Mucosa of rectum (tissue), 2 donors: ENCODE measurements at regions not wholly inside any gene's neighbourhood (a gene's known extent, or its start where the extent isn't known, plus 50 kb on each side); places are given as distances from the start of the nearest gene placed in this dataset.

ENCODE experiments used
- H3K27ac ChIP-seq, 2 donors: one replicate each; pipeline ENCODE4 v1.7.0; 2013; ENCODE audit warnings: inconsistent platforms in 2 of 2, low read depth in 2 of 2, low read length in 2 of 2
- H3K27me3 ChIP-seq, 2 donors: one replicate each; pipeline ENCODE4 v1.7.0; 2013; ENCODE audit warnings: low read length in 2 of 2; ENCODE audit not compliant: control insufficient read depth in 2 of 2, insufficient read depth in 2 of 2
- H3K36me3 ChIP-seq, 2 donors: one replicate each; pipeline ENCODE4 v1.7.0; 2013; ENCODE audit warnings: low read length in 2 of 2; ENCODE audit not compliant: control insufficient read depth in 2 of 2, insufficient read depth in 2 of 2
- H3K4me1 ChIP-seq, 2 donors: one replicate each; pipeline ENCODE4 v1.7.0; 2013; ENCODE audit warnings: low read length in 2 of 2, mild to moderate bottlenecking in 1 of 2; ENCODE audit not compliant: control insufficient read depth in 2 of 2, insufficient read depth in 2 of 2
- H3K4me3 ChIP-seq, 2 donors: one replicate each; pipeline ENCODE4 v1.7.0; 2013; ENCODE audit warnings: low read length in 2 of 2
- H3K9ac ChIP-seq, 2 donors: one replicate each; pipeline ENCODE4 v1.7.0; 2013; ENCODE audit warnings: low read length in 2 of 2, low read depth in 1 of 2, mild to moderate bottlenecking in 1 of 2
- H3K9me3 ChIP-seq, 2 donors: one replicate each; pipeline ENCODE4 v1.7.0; 2013; ENCODE audit warnings: low read length in 2 of 2; ENCODE audit not compliant: control insufficient read depth in 2 of 2
- donor health status: healthy.
- donor health status: Normal muscosa, but diverticular disease.

GRCh38 chr2:120595739-120596138, 139.9 kb upstream of the GLI2 start:
- Histone ChIP-seq H3K9me3 (no peaks in the 10 kb centered on the region), H3K4me1 (no peaks in the 10 kb centered on the region), H3K27me3 (no peaks in the 10 kb centered on the region), H3K9ac (no peak overlapping the region), H3K4me3 (no peak overlapping the region), H3K36me3 (no peaks in the 10 kb centered on the region), H3K27ac (no peak overlapping the region)

DNA sequence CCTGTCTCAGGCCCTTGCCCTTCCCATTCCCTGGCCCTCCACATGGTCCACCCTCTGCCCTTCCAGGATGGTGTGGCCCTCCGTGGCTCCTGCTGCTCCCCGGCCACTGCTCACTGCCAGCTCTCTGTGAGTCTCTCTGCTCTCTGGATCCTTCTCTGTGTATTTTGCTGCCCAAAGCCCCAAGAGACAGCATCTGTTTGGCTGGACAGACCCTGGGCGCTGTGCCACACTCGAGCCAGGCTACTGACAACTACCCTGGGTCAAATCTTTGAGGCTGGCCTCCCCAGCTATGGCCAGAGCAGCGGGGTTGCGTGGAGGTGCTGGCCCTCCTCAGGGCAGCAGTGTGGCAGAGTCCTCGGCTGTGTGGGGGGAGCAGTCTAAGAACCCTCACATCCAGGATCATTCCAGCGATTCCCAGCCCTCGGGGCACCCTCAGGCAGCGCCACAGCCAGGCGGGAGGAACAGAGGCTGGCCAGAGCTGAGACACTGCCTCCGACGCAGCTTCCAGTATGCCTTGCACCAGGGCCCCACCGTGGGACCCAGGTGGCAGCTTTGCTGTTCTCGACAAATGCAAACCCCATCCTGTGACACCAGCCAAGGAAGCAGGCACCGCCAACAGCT, 139.4 kb upstream of the GLI2 start:
- no peaks in the 10 kb centered on the region for H3K27me3 ChIP-seq
- H3K4me3 ChIP-seq: no peak overlapping the region
- H3K9ac ChIP-seq: no peak overlapping the region

DNA sequence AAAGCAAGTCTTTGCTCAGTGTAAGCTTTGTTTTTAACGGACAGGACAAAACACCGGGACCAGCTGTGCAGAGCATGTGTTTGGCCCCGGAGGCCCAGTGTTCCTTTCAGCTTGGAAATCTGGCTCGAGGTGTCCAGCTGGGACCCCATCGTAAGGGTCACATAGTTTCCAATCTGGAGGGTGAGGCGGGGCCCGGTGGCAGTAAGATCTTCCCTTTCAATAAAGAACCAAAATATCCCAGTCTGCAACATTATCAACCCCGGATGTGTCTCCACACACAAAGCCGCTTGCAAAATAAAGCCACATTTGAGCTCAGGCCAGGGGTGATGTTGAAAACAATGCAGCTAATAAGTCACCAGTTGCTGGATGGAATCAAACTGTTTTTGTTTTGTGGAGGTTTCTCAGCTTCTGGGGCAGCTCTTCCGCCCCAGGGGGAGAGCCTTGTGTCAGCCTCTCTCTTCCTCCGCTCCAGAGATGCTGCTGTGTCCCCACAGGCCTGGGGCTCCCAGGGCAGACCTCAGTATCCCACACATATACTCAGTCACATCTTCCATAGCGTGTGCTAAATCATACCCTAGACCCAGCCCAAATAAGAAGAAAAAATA, 138.6 kb upstream of the GLI2 start:
- no peaks in the 10 kb centered on the region for H3K4me1 ChIP-seq
- no peaks in the 10 kb centered on the region for H3K27me3 ChIP-seq
- no peak overlapping the region for H3K27ac ChIP-seq
- H3K4me3 ChIP-seq: no peak overlapping the region
- no peak overlapping the region for H3K9ac ChIP-seq
- H3K36me3 ChIP-seq: no peaks in the 10 kb centered on the region
- H3K9me3 ChIP-seq: no peaks in the 10 kb centered on the region

More for the DNA sequence above, 139.4 kb upstream of the GLI2 start:
- no peak overlapping the region for H3K27ac ChIP-seq
- no peaks in the 10 kb centered on the region for H3K4me1 ChIP-seq
- no peaks in the 10 kb centered on the region for H3K9me3 ChIP-seq
- H3K36me3 ChIP-seq: no peaks in the 10 kb centered on the region

- Histone ChIP-seq H3K36me3 (no peaks in the 10 kb centered on the region), H3K4me1 (no peaks in the 10 kb centered on the region), H3K27ac (no peak overlapping the region), H3K9me3 (no peaks in the 10 kb centered on the region), H3K9ac (no peak overlapping the region), H3K27me3 (no peaks in the 10 kb centered on the region), H3K4me3 (no peak overlapping the region)
Measured at GRCh38 chr2:120597595-120598193, 138.0 kb upstream of the GLI2 start.

- Histone ChIP-seq H3K4me1 (no peaks in the 10 kb centered on the region), H3K9ac (no peak overlapping the region), H3K27ac (no peak overlapping the region), H3K9me3 (no peaks in the 10 kb centered on the region), H3K27me3 (no peaks in the 10 kb centered on the region), H3K4me3 (no peak overlapping the region), H3K36me3 (no peaks in the 10 kb centered on the region)
Measured at GRCh38 chr2:120598416-120598815, 137.3 kb upstream of the GLI2 start.

DNA sequence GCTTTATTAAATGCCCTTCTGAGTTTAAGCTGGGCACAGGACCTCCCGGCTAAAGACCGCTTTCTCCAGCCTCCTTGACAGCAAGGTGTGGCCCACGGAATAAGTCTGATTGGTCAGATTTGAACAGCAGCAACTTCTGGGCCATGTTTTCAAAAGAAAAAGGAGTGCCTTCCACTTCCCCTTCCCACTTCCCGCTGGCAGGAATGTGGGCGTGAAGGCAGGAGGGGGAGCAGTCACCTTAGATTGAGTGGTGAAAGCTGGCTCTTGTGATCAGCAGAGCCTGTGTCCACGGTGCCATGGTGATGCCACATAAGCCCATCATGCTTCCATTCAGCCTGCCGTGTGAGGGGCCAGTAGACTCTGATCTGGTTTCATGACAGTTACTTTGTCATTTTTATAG, 136.6 kb upstream of the GLI2 start:
- H3K9me3 ChIP-seq: no peaks in the 10 kb centered on the region
- H3K27me3 ChIP-seq: no peaks in the 10 kb centered on the region
- H3K9ac ChIP-seq: no peak overlapping the region
- H3K27ac ChIP-seq: no peak overlapping the region
- H3K36me3 ChIP-seq: no peaks in the 10 kb centered on the region
- H3K4me3 ChIP-seq: no peak overlapping the region
- H3K4me1 ChIP-seq: no peaks in the 10 kb centered on the region

DNA sequence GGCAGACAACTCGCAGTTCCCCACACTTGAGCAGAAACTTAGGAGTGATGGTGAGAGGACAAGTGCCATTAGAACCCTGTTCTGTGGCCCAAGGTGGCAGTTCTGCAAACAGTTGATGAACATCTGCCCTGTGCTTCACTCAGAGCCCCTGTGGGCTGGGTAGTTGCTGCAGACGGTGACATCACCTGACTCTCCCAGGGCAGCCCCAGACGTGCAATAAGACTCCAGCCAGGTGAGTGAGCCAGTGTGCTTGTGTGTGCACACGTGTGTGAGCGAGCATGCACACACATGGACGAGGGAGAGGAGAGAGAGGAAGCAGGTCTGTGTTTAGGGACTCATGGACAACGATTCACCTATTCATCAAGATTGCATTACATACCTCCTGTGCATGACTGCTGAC, 136.0 kb upstream of the GLI2 start:
- Histone ChIP-seq H3K27me3 (no peaks in the 10 kb centered on the region), H3K9ac (no peak overlapping the region), H3K27ac (no peak overlapping the region), H3K36me3 (no peaks in the 10 kb centered on the region), H3K4me3 (no peak overlapping the region), H3K4me1 (no peaks in the 10 kb centered on the region), H3K9me3 (no peaks in the 10 kb centered on the region)

DNA sequence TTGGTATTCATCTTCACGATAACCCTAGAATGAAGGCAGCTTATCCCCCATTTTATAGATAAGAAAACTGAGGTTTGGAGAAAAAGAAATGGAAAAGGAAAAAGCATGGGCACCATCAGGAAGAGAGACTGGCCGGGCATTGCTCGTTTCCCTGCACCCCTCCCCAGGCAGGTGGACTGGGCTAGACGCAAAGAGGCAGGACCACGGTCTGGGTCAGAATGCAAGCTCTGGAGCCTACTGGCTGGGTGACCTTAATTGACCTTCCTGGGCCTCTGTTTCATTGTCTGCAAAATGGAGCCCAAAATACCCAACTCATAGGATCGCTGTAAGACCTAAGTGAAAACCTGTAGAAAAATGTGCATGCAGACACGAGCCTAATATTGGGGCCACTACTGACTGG, 135.3 kb upstream of the GLI2 start:
- Histone ChIP-seq H3K9me3 (no peaks in the 10 kb centered on the region), H3K27ac (no peak overlapping the region), H3K4me3 (no peak overlapping the region), H3K9ac (no peak overlapping the region), H3K27me3 (no peaks in the 10 kb centered on the region), H3K4me1 (no peaks in the 10 kb centered on the region), H3K36me3 (no peaks in the 10 kb centered on the region)

GRCh38 chr2:120600786-120601185, 134.9 kb upstream of the GLI2 start:
- H3K4me3 ChIP-seq: no peak overlapping the region
- H3K27ac ChIP-seq: no peak overlapping the region
- H3K36me3 ChIP-seq: no peaks in the 10 kb centered on the region
- no peak overlapping the region for H3K9ac ChIP-seq
- H3K4me1 ChIP-seq: no peaks in the 10 kb centered on the region
- no peaks in the 10 kb centered on the region for H3K27me3 ChIP-seq
- no peaks in the 10 kb centered on the region for H3K9me3 ChIP-seq

DNA sequence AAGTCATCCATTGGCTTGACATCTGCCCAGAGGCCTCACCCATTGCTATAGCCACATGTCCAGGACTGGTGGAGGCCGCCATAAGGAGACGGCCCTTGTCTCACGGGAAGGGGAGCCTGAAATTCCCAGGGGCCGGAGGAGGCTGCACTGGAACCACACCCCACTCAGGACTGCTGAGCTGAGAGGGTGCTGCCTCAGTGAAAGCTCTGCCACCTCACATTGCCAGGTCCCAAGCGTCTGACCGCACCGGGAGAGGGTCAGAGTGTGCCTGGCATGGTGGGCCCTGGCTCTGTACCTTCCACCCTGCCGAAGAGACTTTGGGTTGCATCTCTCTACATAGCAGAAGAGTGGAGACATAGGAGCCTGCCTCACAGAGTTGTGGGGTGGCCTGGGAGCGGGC, 134.1 kb upstream of the GLI2 start:
- no peaks in the 10 kb centered on the region for H3K9me3 ChIP-seq
- H3K9ac ChIP-seq: no peak overlapping the region
- H3K27ac ChIP-seq: no peak overlapping the region
- no peaks in the 10 kb centered on the region for H3K4me1 ChIP-seq
- H3K36me3 ChIP-seq: no peaks in the 10 kb centered on the region
- H3K4me3 ChIP-seq: no peak overlapping the region
- H3K27me3 ChIP-seq: peaks cover 0 to 5% of the 10 kb centered on the region in 2 donors
